Stimulated activated CD4-positive, alpha-beta T cell treated with anti-CD3 and anti-CD28 coated beads, Interleukin-4, amount 100 ng/mL, for 24 hours (primary cell): ENCODE measurements at regions not wholly inside any gene's neighbourhood (a gene's known extent, or its start where the extent isn't known, plus 50 kb on each side); places are given as distances from the start of the nearest gene placed in this dataset.

Experiments
- DNase-seq: peaks from one replicate; pipeline ENCODE4 v3.0.0-alpha.2; 2020

- no peak for DNase-seq
Measured at GRCh38 chr3:87041191-87041590, 50.2 kb upstream of the VGLL3 start.
